SU-DHL-6 (cell line): ENCODE measurements at regions not wholly inside any gene's neighbourhood (a gene's known extent, or its start where the extent isn't known, plus 50 kb on each side); places are given as distances from the start of the nearest gene placed in this dataset.

Source experiments
- EZH2phosphoT487 ChIP-seq: fragments of 200-600 bp; sonication (generic), shearing (Covaris generic); conservative IDR thresholded peaks from 2 replicates; pipeline ENCODE4 v1.6.1; 2018; ENCODE audit warnings: mild to moderate bottlenecking, antibody characterized with exemption, low read length, moderate library complexity, mixed read lengths
- TF ChIP-seq, protein P1 (sequence below): fragments of 200-600 bp; sonication (generic); IDR thresholded peaks from one replicate; pipeline ENCODE4 v1.5.1; 2017; ENCODE audit warnings: antibody characterized with exemption, mild to moderate bottlenecking, low read length, moderate library complexity; ENCODE audit not compliant: insufficient read depth, poor library complexity, severe bottlenecking

DNA sequence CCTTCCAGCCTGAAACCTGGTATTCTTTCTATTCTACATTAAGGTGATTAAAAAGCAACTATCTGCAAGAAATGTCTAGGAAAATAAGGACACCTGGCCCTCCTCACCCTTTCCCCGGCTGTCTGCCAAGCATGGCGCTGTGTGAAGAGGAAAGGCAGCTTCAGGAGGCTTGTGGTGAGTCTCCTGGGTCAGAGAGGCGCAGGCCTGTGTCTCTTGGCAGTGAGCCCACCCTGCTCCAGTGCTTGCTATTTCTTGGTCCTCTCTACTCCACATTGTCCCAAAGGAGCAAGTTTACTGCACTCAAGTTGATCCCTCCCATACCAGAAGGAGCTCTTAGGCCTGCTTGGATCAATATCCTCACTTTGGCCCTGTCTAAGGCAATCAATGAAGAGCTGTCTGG lies 520.7 kb upstream of the B3GAT1 start:
- TF ChIP-seq, protein P1, sequence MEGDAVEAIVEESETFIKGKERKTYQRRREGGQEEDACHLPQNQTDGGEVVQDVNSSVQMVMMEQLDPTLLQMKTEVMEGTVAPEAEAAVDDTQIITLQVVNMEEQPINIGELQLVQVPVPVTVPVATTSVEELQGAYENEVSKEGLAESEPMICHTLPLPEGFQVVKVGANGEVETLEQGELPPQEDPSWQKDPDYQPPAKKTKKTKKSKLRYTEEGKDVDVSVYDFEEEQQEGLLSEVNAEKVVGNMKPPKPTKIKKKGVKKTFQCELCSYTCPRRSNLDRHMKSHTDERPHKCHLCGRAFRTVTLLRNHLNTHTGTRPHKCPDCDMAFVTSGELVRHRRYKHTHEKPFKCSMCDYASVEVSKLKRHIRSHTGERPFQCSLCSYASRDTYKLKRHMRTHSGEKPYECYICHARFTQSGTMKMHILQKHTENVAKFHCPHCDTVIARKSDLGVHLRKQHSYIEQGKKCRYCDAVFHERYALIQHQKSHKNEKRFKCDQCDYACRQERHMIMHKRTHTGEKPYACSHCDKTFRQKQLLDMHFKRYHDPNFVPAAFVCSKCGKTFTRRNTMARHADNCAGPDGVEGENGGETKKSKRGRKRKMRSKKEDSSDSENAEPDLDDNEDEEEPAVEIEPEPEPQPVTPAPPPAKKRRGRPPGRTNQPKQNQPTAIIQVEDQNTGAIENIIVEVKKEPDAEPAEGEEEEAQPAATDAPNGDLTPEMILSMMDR, result no peak
- no peak for TF ChIP-seq EZH2phosphoT487
